ENCODE measurements at regions not wholly inside any gene's neighbourhood (a gene's known extent, or its start where the extent isn't known, plus 50 kb on each side); places are given as distances from the start of the nearest gene placed in this dataset.

DNA sequence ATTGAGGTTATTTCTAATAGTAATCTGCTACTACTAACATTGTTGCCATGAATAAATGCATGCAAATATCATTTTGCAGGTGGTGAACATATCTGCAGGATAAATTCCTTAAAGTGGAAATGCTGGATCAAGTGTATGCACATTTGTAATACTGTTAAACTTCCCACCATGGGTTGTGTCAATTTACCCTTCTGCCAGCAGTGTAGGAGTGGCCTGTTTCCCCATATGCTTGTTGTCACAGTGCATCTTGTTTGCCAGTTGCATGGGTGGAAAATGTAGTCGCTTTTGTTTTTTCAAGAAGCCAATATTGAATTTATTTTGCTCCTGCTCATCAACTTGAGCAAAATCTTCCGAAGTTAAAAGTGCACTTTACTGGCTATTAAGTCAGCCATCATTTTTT, 139.0 kb upstream of the ACKR3 start:
- Histone ChIP-seq H3K36me3 (no peaks in the 10 kb centered on the region), H3K9me3 (no peaks in the 10 kb centered on the region), H3K4me1 (no peaks in the 10 kb centered on the region), H3K4me3 (no peak overlapping the region), H3K27me3 (no peaks in the 10 kb centered on the region), H3K27ac (no peak overlapping the region)
- intact Hi-C loops (cut with DNase I; ENCODE audit: low total_unique reads), result no loop called here
- DNase-seq, result no peak
- TF ChIP-seq, protein P1, sequence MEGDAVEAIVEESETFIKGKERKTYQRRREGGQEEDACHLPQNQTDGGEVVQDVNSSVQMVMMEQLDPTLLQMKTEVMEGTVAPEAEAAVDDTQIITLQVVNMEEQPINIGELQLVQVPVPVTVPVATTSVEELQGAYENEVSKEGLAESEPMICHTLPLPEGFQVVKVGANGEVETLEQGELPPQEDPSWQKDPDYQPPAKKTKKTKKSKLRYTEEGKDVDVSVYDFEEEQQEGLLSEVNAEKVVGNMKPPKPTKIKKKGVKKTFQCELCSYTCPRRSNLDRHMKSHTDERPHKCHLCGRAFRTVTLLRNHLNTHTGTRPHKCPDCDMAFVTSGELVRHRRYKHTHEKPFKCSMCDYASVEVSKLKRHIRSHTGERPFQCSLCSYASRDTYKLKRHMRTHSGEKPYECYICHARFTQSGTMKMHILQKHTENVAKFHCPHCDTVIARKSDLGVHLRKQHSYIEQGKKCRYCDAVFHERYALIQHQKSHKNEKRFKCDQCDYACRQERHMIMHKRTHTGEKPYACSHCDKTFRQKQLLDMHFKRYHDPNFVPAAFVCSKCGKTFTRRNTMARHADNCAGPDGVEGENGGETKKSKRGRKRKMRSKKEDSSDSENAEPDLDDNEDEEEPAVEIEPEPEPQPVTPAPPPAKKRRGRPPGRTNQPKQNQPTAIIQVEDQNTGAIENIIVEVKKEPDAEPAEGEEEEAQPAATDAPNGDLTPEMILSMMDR (IDR thresholded peaks at IDR 0.05), result no peak
- no peak for TF ChIP-seq POLR2A (IDR thresholded peaks at IDR 0.05)

DNA sequence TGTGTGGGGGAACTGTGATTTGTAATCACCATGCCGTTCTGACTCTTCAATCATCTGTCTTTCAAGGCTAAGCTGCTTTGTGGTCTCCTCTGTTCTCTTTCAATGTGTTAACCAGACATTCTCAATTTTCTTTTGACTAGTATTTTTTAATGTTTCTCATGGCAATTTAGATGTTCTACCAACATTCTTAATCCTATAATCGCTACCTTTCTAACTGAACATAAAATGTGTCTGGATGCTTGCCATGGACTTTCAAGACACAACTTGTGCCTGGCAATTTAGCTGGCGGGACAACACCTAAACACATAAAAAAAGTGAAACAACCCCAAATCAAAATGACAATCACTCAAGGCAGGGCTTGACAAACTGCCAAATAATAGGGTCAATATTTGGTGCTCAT, 135.0 kb upstream of the ACKR3 start:
- intact Hi-C loops (cut with DNase I; ENCODE audit: low total_unique reads), result no loop called here
- H3K27ac ChIP-seq, result no peak overlapping the region
- H3K27me3 ChIP-seq, result no peaks in the 10 kb centered on the region
- no peaks in the 10 kb centered on the region for H3K36me3 ChIP-seq
- DNase-seq, result no peak
- no peaks in the 10 kb centered on the region for H3K4me1 ChIP-seq
- TF ChIP-seq POLR2A (IDR thresholded peaks at IDR 0.05), result no peak
- TF ChIP-seq, protein P1 (IDR thresholded peaks at IDR 0.05), result no peak
- H3K4me3 ChIP-seq, result no peak overlapping the region
- no peaks in the 10 kb centered on the region for H3K9me3 ChIP-seq

DNA sequence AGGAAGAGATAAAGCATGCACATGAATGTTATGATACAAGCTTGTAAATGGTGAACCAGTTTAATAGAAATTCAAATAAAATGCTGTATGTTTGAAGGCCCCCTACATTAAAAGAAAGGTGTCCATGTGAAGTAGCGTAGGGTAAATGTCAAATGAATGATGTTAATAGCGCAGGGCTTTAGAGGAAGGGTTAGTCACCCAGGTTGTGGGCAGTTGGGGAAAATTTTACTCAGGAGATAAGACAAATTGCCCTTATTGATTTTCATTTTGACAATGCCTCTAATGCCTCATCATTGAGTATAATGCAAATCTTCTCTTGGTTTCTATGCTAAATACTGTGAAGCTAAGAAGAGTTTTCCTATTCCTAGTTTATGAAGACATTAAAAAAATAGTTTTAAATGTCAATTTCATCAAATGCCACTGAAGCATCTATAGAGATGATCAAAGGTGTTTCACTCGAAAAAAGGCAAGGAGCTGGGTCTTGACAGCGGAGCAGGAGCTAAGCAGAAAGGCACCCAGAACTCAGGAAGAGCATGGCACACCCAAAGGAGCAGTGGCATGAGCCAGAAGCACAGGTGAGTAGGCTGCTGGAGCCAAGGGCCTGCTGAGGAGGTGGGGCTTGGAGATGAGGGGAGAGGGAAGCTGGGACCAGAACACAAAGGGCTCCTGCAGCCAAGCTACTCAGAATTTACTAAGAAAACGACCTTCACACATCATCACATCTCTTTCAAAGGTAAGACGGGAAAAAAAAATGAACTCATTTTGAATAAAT, 129.3 kb upstream of the ACKR3 start:
- Histone ChIP-seq H3K27ac (no peak overlapping the region), H3K36me3 (no peaks in the 10 kb centered on the region), H3K4me3 (no peak overlapping the region), H3K4me1 (no peaks in the 10 kb centered on the region), H3K27me3 (no peaks in the 10 kb centered on the region), H3K9me3 (no peaks in the 10 kb centered on the region)
- intact Hi-C loops (cut with DNase I; ENCODE audit: low total_unique reads), result no loop called here
- no peak for DNase-seq
- TF ChIP-seq, protein P1 (IDR thresholded peaks at IDR 0.05), result no peak
- no peak for TF ChIP-seq POLR2A (IDR thresholded peaks at IDR 0.05)

DNA sequence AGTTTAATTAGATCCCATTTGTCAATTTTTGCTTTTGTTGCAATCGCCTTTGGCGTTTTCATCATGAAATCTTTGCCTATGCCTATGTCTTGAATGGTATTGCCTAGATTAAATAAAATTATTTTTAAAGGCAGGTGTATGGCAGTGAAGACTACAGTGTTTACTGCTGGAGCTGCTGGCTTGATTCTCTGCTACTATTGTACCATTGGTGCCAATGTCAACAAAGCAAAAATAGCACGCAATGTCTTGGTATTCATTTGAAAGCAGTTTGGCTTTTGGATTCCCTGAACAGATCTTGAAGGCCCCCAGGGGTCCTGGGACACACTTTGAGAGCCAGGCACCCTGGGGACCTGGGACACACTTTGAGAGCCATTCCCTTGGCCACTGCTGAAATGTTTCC, 125.4 kb upstream of the ACKR3 start:
- no peaks in the 10 kb centered on the region for H3K36me3 ChIP-seq
- no peaks in the 10 kb centered on the region for H3K27me3 ChIP-seq
- H3K27ac ChIP-seq, result no peak overlapping the region
- H3K4me1 ChIP-seq, result no peaks in the 10 kb centered on the region
- no peak overlapping the region for H3K4me3 ChIP-seq
- no peak for DNase-seq
- no peaks in the 10 kb centered on the region for H3K9me3 ChIP-seq
- TF ChIP-seq, protein P1 (IDR thresholded peaks at IDR 0.05), result no peak
- TF ChIP-seq POLR2A (IDR thresholded peaks at IDR 0.05), result no peak
- intact Hi-C loops (cut with DNase I; ENCODE audit: low total_unique reads), result no loop called here

DNA sequence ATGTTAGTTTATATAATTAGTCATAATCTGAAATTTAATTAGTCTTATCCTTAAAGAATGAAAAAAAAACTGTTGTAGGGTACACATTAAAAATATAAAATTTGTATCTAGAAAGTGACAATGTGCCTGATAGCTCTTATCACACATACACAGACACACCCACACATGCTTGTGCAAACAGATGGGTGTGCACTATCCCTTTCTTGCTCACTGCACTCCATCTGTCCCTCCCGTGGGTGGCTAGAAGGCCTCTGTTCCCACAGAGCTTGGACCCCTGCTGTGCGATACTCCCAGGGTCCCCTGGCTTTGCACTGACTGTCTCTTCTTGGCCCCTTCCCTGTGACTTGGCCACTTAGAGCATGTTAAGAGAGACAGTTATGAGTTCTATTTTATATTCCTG, 123.9 kb upstream of the ACKR3 start:
- no peak for DNase-seq
- Histone ChIP-seq H3K27me3 (no peaks in the 10 kb centered on the region), H3K4me1 (no peaks in the 10 kb centered on the region), H3K36me3 (no peaks in the 10 kb centered on the region), H3K27ac (no peak overlapping the region), H3K4me3 (no peak overlapping the region), H3K9me3 (no peaks in the 10 kb centered on the region)
- intact Hi-C loops (cut with DNase I; ENCODE audit: low total_unique reads), result no loop called here
- TF ChIP-seq POLR2A (IDR thresholded peaks at IDR 0.05), result no peak
- TF ChIP-seq, protein P1 (IDR thresholded peaks at IDR 0.05), result no peak

Data from uterus (tissue), 3 donors.